ENCODE measurements at regions not wholly inside any gene's neighbourhood (a gene's known extent, or its start where the extent isn't known, plus 50 kb on each side); places are given as distances from the start of the nearest gene placed in this dataset.

- Histone ChIP-seq H3K4me1 (ENCODE audit: control insufficient read depth in 1 of 2, insufficient read depth in 2 of 2, low read length in 2 of 2) (no peaks in the 10 kb centered on the region), H3K27ac (ENCODE audit: low read depth, low read length) (no peak overlapping the region), H3K9me2 (ENCODE audit: insufficient read depth) (no peaks in the 10 kb centered on the region), H3K36me3 (ENCODE audit: control insufficient read depth in 1 of 2, insufficient read depth in 2 of 2, low read length in 2 of 2) (no peaks in the 10 kb centered on the region), H3K4me3 (replicated peaks in 1 of 2; ENCODE audit: low read depth in 1 of 2, low read length in 2 of 2) (no peak overlapping the region), H2AFZ (ENCODE audit: low read depth, low read length, poor library complexity, severe bottlenecking) (no peak overlapping the region), H4K20me1 (ENCODE audit: insufficient read depth) (no peaks in the 10 kb centered on the region), H3K79me2 (ENCODE audit: insufficient read depth, low read length) (no peaks in the 10 kb centered on the region), H3K27me3 (ENCODE audit: insufficient read depth, low read length) (no peaks in the 10 kb centered on the region), H3K9me3 (ENCODE audit: control insufficient read depth in 1 of 2, insufficient read depth in 1 of 2, low read depth in 1 of 2, low read length in 2 of 2) (no peaks in the 10 kb centered on the region), H3K4me2 (ENCODE audit: low read length) (no peak overlapping the region), H3K9ac (ENCODE audit: low read length) (no peak overlapping the region)
- POLR2A ChIA-PET: no interaction called here
- ATAC-seq (no peak), DNase-seq (ENCODE audit: low read depth, low spot score) (no peak)
- RAD21 ChIA-PET (ENCODE audit: low non-redundant PET in 1 of 2, low total read pairs in 2 of 2, uncharacterized antibody in 2 of 2, unreplicated experiment in 2 of 2): no interaction called here
- intact Hi-C loops (cut with micrococcal nuclease): no loop called here
- BruUV-seq (replicated peaks): no TSS peak
- CTCF ChIA-PET: no interaction called here
- no peak for TF ChIP-seq ELF1 (IDR thresholded peaks at IDR 0.05; ENCODE audit: borderline replicate concordance, low read depth)
- no peak for TF ChIP-seq REST (IDR thresholded peaks at IDR 0.05; ENCODE audit: low read depth)
- TF ChIP-seq SRF (IDR thresholded peaks at IDR 0.05; ENCODE audit: low read depth): no peak
- no peak for TF ChIP-seq SIN3A (IDR thresholded peaks at IDR 0.05; ENCODE audit: low read depth)
- no peak for TF ChIP-seq JUND (IDR thresholded peaks at IDR 0.05)
- no peak for TF ChIP-seq ZNF274 (IDR thresholded peaks at IDR 0.05; ENCODE audit: low read depth, low read length)
- TF ChIP-seq CEBPB (IDR thresholded peaks at IDR 0.05; ENCODE audit: low read depth): no peak
- no peak for TF ChIP-seq POLR2AphosphoS5 (IDR thresholded peaks at IDR 0.05; ENCODE audit: low read depth, low read length)
- no peak for TF ChIP-seq ZFX (IDR thresholded peaks at IDR 0.05)
- TF ChIP-seq RAD21 (IDR thresholded peaks at IDR 0.05; ENCODE audit: low read depth): no peak
- TF ChIP-seq POLR2A (IDR thresholded peaks at IDR 0.05; ENCODE audit: borderline replicate concordance, extremely low read depth, insufficient read depth, insufficient read length): no peak
- no peak for TF ChIP-seq CTCF (IDR thresholded peaks at IDR 0.05 in 2 of 3, conservative IDR thresholded peaks at IDR 0.05 in 1 of 3; ENCODE audit: borderline replicate concordance in 1 of 3, insufficient read depth in 1 of 3, low read depth in 2 of 3, low read length in 2 of 3)
- TF ChIP-seq FOSL1 (IDR thresholded peaks at IDR 0.05; ENCODE audit: low read depth): no peak
- no peak for TF ChIP-seq TCF7L2 (IDR thresholded peaks at IDR 0.05; ENCODE audit: borderline replicate concordance, extremely low read depth, insufficient read depth, insufficient read length)
- TF ChIP-seq YY1 (IDR thresholded peaks at IDR 0.05; ENCODE audit: extremely low read depth, insufficient replicate concordance, low read depth, low read length): no peak
- TF ChIP-seq EZH2 (IDR thresholded peaks at IDR 0.05): no peak
- TF ChIP-seq EGR1 (IDR thresholded peaks at IDR 0.05; ENCODE audit: low read depth): no peak
Measured at GRCh38 chr12:60172266-60173211, 576.7 kb downstream of the SLC16A7 start.
